Activated naive CD8-positive, alpha-beta T cell treated with anti-CD3 and anti-CD28 coated beads, Interleukin-2, amount 10 ng/mL, durations not matched to agents 7 days and 5 days (primary cell): ENCODE measurements at regions not wholly inside any gene's neighbourhood (a gene's known extent, or its start where the extent isn't known, plus 50 kb on each side); places are given as distances from the start of the nearest gene placed in this dataset.
"Not testable (repeated sequence)": the region's sequence is repeated elsewhere in the genome, so short reads cannot be mapped to it uniquely, and the experiment has no call there.

ENCODE experiments used
- ATAC-seq: fragments of 150-1000 bp; cut with Tn5 transposase; one replicate; pipeline ENCODE4 v1.10.0; 2021; ENCODE audit warnings: low read depth, moderate library complexity
- POLR2A ChIA-PET: fragments of 350-600 bp; sonication (Branson Sonifier 250); formaldehyde crosslinking; loops from one replicate; lab custom pipeline; 2021; ENCODE audit warnings: antibody characterized with exemption; lab: Charles Lee
- DNase-seq: peaks from one replicate; pipeline ENCODE4 v3.0.0; 2021
- H3K27ac Mint-ChIP-seq: one replicate; pipeline ENCODE4 v1.8.0; 2022; ENCODE audit warnings: mild to moderate bottlenecking, mixed read lengths
- H3K27me3 Mint-ChIP-seq: one replicate; pipeline ENCODE4 v1.8.0; 2022; ENCODE audit warnings: mild to moderate bottlenecking, moderate library complexity, mixed read lengths
- H3K36me3 Mint-ChIP-seq: one replicate; pipeline ENCODE4 v1.8.0; 2021; ENCODE audit warnings: mild to moderate bottlenecking, mixed read lengths
- H3K4me1 Mint-ChIP-seq: one replicate; pipeline ENCODE4 v1.8.0; 2021; ENCODE audit warnings: mixed read lengths
- H3K4me3 Mint-ChIP-seq: one replicate; pipeline ENCODE4 v1.8.0; 2022; ENCODE audit warnings: mild to moderate bottlenecking, moderate library complexity, mixed read lengths
- H3K9me3 Mint-ChIP-seq: one replicate; pipeline ENCODE4 v1.8.0; 2021; ENCODE audit warnings: mixed read lengths

GRCh38 chr11:114785820-114786219 is 107.5 kb downstream of the NXPE2 start:
- ATAC-seq (no peak), DNase-seq (no peak)
- Mint-ChIP-seq H3K4me1 (no peaks in the 10 kb centered on the region), H3K4me3 (no peak overlapping the region), H3K36me3 (no peaks in the 10 kb centered on the region), H3K27me3 (no peaks in the 10 kb centered on the region), H3K9me3 (no peaks in the 10 kb centered on the region), H3K27ac (no peak overlapping the region)
- POLR2A ChIA-PET, result no interaction called here

GRCh38 chr11:114787126-114787525 is 108.8 kb downstream of the NXPE2 start:
- no peak overlapping the region for H3K27ac Mint-ChIP-seq
- no peak overlapping the region for H3K4me3 Mint-ChIP-seq
- no peaks in the 10 kb centered on the region for H3K36me3 Mint-ChIP-seq
- H3K9me3 Mint-ChIP-seq, result no peaks in the 10 kb centered on the region
- DNase-seq, result no peak
- no peaks in the 10 kb centered on the region for H3K27me3 Mint-ChIP-seq
- POLR2A ChIA-PET, result no interaction called here
- no peaks in the 10 kb centered on the region for H3K4me1 Mint-ChIP-seq
- no peak for ATAC-seq

DNA sequence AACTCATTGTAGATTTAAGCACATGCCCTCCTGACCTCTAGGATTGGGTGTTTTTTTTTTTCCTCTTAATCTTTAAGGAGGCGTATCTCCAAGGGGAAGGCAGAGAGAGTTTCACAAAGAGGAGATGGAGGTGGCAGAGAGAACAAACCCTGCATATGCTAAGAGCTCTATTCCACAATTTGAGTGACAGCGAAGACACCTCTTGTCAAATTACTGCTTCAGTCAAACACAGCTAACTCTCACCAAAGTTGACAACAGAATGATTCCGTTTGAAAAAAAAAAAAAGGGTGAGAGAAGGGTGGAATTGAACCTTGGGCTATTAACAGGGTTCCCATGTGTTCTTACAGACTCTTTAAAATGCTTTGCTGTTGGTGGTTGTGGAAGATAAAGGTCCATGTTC is 112.6 kb downstream of the NXPE2 start:
- Mint-ChIP-seq H3K36me3 (no peaks in the 10 kb centered on the region), H3K4me3 (no peak overlapping the region), H3K9me3 (no peaks in the 10 kb centered on the region), H3K4me1 (no peaks in the 10 kb centered on the region), H3K27ac (no peak overlapping the region), H3K27me3 (no peaks in the 10 kb centered on the region)
- POLR2A ChIA-PET, result no interaction called here
- ATAC-seq (no peak), DNase-seq (no peak)

DNA sequence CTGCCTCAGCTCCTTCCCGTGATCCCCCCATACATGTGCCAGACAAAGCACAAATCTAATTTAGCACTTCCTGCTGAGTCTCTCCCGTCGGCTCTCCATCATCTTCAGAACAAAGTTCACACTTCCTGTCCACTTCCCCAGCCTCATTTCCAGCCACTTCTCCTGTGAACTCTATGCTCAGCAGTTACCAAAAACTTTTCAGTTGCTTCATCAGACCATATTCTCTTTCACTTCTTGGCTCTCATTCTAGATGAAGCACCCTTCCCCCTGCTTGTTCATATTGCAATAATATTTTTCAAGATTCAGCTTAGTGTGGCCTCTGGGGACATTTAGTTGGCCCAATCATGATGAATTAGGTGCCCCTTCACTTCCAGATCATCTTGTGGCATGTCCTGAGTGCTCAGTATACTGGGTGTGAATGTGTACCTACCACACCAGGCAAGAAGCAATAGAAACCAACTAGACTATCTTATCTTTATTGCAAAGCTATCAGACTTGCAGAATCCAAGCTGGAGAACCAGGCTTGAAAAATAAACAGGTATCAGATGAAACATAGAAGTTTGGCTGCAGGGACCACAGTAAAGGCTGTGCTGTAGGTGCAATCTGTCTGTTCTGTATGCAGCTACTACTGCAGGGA is 115.8 kb downstream of the NXPE2 start:
- H3K9me3 Mint-ChIP-seq, result no peaks in the 10 kb centered on the region
- H3K27ac Mint-ChIP-seq, result no peak overlapping the region
- no peak for ATAC-seq
- H3K4me1 Mint-ChIP-seq, result no peaks in the 10 kb centered on the region
- no peak overlapping the region for H3K4me3 Mint-ChIP-seq
- DNase-seq, result no peak
- POLR2A ChIA-PET, result no interaction called here
- H3K27me3 Mint-ChIP-seq, result peaks cover 4% of the 10 kb centered on the region
- H3K36me3 Mint-ChIP-seq, result no peaks in the 10 kb centered on the region

DNA sequence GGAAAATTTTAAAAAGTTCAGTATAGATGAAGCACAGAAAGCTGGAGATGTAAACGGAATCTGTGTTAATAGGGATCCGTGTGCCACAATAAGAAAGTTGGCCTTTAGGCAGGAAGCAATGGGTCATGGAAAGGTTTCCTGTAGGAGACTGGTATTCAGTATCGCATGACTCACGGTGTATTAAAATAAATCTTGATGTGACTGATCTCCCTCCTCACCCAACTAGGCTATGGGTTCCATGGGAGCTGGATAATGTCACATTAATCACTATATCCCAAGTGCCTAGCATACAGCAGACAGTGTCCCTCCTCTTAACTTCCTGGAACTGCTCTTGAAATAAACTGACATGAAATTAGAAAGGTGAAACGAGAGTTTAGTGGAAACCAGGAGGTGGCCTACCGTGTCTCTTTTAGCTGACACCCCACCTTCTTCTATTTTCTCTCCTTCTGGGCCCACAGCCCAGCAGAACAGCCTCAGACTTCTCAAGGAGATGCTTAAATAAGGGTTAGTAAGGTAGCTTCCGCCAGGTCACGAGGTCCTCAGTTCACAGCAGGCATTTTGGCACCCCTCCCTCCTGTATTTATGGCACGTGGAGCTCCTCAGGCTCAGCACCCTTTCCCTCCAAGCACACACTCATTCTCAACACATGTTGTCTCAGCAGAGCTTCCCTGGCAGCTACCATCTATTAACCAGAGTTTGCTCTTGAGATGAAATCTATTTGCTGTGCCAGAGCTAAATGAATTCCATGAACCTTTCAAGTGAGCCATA is 118.8 kb downstream of the NXPE2 start:
- H3K36me3 Mint-ChIP-seq, result no peaks in the 10 kb centered on the region
- no peak overlapping the region for H3K27ac Mint-ChIP-seq
- POLR2A ChIA-PET, result no interaction called here
- H3K9me3 Mint-ChIP-seq, result no peaks in the 10 kb centered on the region
- no peaks in the 10 kb centered on the region for H3K4me1 Mint-ChIP-seq
- ATAC-seq (no peak), DNase-seq (no peak)
- H3K4me3 Mint-ChIP-seq, result no peak overlapping the region
- peaks cover 9% of the 10 kb centered on the region for H3K27me3 Mint-ChIP-seq

DNA sequence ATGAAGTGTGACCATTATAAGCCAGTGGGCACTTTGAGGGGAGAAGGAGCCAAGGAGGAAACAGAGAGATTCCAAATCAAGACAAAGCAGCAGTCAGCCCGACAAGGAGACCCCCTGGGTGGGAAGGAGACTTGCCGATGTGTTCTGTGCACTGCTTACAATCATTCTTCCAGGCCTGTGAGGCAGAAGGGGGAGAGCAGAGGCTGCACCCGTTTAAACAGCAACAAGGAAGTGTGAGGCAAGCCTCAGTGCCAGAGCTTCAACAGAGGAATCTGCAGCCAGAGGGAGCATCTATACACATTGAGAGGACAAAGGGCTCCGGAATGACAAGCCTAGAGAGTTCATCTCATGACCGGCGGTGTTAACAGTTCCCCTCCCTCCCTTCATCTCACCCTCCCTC is 121.1 kb downstream of the NXPE2 start:
- DNase-seq (no peak), ATAC-seq (no peak)
- Mint-ChIP-seq H3K4me1 (no peaks in the 10 kb centered on the region), H3K9me3 (no peaks in the 10 kb centered on the region), H3K4me3 (no peak overlapping the region), H3K27me3 (peaks cover 9% of the 10 kb centered on the region), H3K36me3 (no peaks in the 10 kb centered on the region), H3K27ac (no peak overlapping the region)
- POLR2A ChIA-PET, result no interaction called here

DNA sequence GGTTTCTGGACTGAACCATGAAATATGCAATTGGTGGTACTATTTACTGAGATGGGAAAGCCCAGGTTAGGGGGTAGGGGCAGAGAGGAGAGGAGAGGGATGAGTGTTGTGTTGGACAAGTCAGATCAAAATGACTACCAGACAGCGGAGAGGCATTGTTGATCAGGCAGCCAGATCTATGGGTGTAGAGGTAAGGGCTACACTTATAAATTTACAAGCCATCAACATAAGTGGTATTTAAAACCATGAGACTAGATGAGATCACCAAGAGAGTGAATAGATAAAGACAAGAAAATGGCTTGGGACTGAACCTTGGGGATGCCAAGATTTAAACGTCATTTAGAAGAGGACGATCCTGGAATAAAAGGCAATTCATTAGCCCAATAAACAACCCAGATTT is 123.4 kb downstream of the NXPE2 start:
- H3K27ac Mint-ChIP-seq, result no peak overlapping the region
- H3K4me1 Mint-ChIP-seq, result no peaks in the 10 kb centered on the region
- H3K9me3 Mint-ChIP-seq, result no peaks in the 10 kb centered on the region
- H3K36me3 Mint-ChIP-seq, result no peaks in the 10 kb centered on the region
- DNase-seq (no peak), ATAC-seq (no peak)
- peaks cover 9% of the 10 kb centered on the region for H3K27me3 Mint-ChIP-seq
- H3K4me3 Mint-ChIP-seq, result no peak overlapping the region
- POLR2A ChIA-PET, result no interaction called here

GRCh38 chr11:114802878-114803277 is 124.6 kb downstream of the NXPE2 start:
- H3K4me3 Mint-ChIP-seq, result no peak overlapping the region
- H3K9me3 Mint-ChIP-seq, result no peaks in the 10 kb centered on the region
- POLR2A ChIA-PET, result no interaction called here
- DNase-seq (no peak), ATAC-seq (no peak)
- H3K36me3 Mint-ChIP-seq, result no peaks in the 10 kb centered on the region
- no peak overlapping the region for H3K27ac Mint-ChIP-seq
- H3K27me3 Mint-ChIP-seq, result peaks cover 11% of the 10 kb centered on the region
- H3K4me1 Mint-ChIP-seq, result no peaks in the 10 kb centered on the region

DNA sequence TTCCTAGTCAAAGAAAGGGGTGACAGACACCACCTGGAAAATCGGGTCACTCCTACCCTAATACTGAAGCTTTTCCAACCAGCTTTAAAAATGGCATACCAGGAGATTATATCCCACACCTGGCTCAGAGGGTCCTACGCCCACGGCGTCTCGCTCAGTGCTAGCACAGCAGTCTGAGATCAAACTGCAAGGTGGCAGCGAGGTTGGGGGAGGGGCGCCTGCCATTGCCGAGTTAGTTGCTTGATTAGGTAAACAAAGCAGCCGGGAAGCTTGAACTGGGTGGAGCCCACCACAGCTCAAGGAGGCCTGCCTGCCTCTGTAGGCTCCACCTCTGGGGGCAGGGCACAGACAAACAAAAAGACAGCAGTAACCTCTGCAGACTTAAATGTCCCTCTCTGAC is 127.1 kb downstream of the NXPE2 start:
- POLR2A ChIA-PET, H3K4me3 Mint-ChIP-seq, H3K27me3 Mint-ChIP-seq, H3K9me3 Mint-ChIP-seq, DNase-seq, ATAC-seq, H3K4me1 Mint-ChIP-seq, H3K27ac Mint-ChIP-seq, H3K36me3 Mint-ChIP-seq: not testable (repeated sequence)

- Mint-ChIP-seq H3K36me3 (no peaks in the 10 kb centered on the region), H3K27me3 (peaks cover 4% of the 10 kb centered on the region), H3K4me3 (no peak overlapping the region), H3K27ac (no peak overlapping the region), H3K4me1 (no peaks in the 10 kb centered on the region), H3K9me3 (no peaks in the 10 kb centered on the region)
- ATAC-seq (no peak), DNase-seq (no peak)
- POLR2A ChIA-PET, result no interaction called here
These were observed 133.6 kb downstream of the NXPE2 start for GRCh38 chr11:114811971-114812370.

DNA sequence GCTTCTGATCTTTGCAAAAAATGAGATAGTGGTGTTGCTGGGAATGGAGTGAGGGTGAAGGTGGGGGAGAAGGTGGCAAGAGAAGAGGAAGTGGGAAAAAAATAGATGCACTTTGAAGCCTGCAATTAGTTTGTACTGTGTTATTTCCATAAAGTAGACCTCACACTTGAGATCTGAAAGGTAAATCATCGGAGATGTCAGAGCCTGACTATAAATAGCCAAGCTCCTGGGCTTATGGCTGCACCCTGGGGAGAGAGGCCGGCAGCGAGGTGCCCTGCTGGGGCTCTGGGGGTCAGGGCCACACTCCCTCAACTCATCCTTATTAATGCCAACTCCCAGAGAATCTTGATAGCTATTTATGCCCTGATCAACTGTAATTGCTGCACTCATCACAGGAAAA is 134.4 kb downstream of the NXPE2 start:
- no peak for DNase-seq
- peaks cover 3% of the 10 kb centered on the region for H3K27me3 Mint-ChIP-seq
- H3K4me1 Mint-ChIP-seq, result no peaks in the 10 kb centered on the region
- ATAC-seq, result no peak
- no peak overlapping the region for H3K4me3 Mint-ChIP-seq
- H3K36me3 Mint-ChIP-seq, result no peaks in the 10 kb centered on the region
- no peaks in the 10 kb centered on the region for H3K9me3 Mint-ChIP-seq
- no peak overlapping the region for H3K27ac Mint-ChIP-seq
- POLR2A ChIA-PET, result no interaction called here

DNA sequence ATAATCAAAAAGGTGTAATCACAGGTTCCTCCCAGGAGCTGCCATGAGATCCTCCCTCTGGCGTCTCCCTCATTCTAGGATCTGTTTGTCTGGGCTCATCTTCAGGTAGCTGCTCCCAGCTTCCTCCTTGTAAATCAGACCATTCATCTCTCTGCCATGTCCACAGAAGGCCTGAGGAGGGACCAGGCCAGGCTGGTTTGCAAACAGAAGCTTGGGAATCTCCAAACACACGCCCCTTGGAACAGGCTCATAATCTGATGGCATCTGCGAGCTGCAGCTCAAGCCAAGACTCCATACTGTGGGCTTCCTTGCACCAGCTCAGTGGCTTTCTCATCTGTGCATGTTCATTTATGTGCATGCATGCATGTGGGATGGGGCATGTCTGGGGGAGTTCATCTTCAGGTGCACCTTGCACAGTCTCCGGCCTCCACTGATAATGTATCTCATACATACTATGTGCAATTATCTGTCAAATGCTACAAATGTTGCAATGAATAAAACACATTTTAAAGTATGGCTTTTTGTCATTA is 134.9 kb downstream of the NXPE2 start:
- H3K9me3 Mint-ChIP-seq, result no peaks in the 10 kb centered on the region
- H3K27me3 Mint-ChIP-seq, result no peaks in the 10 kb centered on the region
- ATAC-seq (no peak), DNase-seq (no peak)
- H3K27ac Mint-ChIP-seq, result no peak overlapping the region
- H3K36me3 Mint-ChIP-seq, result no peaks in the 10 kb centered on the region
- POLR2A ChIA-PET, result no interaction called here
- no peak overlapping the region for H3K4me3 Mint-ChIP-seq
- H3K4me1 Mint-ChIP-seq, result no peaks in the 10 kb centered on the region

DNA sequence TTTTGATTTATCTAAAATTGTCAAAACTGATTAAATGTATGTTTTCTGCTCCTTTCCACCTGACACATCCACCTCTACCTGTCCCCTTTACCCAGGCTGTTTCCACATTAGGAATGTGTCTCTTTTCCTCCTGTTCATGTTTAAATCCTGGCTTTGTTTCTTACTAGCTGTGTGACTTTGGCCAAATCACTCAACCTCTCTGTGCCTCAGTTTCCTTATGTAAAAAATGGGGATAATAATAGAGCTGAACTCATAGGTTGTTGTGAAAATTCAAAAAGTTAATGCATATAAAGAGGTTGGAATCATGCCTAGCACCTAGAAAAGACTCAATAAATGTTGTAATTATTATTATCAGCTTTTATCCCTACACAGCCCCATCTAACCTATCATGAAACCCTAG is 136.8 kb downstream of the NXPE2 start:
- ATAC-seq (no peak), DNase-seq (no peak)
- Mint-ChIP-seq H3K36me3 (no peaks in the 10 kb centered on the region), H3K27me3 (no peaks in the 10 kb centered on the region), H3K4me1 (no peaks in the 10 kb centered on the region), H3K9me3 (no peaks in the 10 kb centered on the region), H3K27ac (no peak overlapping the region), H3K4me3 (no peak overlapping the region)
- POLR2A ChIA-PET, result no interaction called here

DNA sequence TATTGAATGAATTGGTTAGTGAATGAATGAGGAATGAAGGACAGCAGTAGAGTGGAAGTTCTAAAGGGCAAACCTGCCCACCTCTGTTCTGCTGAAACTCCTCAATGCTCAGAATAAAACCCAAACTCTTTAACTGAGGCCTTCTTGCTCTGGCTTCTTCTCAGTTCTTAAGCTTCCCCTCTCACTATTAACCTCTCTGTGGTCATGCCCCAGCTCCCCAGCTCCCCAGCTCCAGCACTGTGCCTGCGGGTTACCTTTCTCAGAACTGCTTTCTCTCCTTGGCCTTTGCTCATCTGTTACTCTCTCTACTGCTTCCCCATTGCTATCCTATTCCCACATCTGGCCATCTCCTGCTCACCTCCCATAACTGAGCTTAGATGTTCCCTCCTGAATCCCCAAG is 137.4 kb downstream of the NXPE2 start:
- ATAC-seq, result no peak
- Mint-ChIP-seq H3K4me3 (no peak overlapping the region), H3K36me3 (no peaks in the 10 kb centered on the region), H3K27ac (no peak overlapping the region), H3K9me3 (no peaks in the 10 kb centered on the region), H3K27me3 (no peaks in the 10 kb centered on the region), H3K4me1 (no peaks in the 10 kb centered on the region)
- POLR2A ChIA-PET, result no interaction called here
- no peak for DNase-seq
